GM23338 (cell line): ENCODE measurements at regions not wholly inside any gene's neighbourhood (a gene's known extent, or its start where the extent isn't known, plus 50 kb on each side); places are given as distances from the start of the nearest gene placed in this dataset.

ENCODE experiments used
- ATAC-seq: fragments of 200-7000 bp; cut with Tn5 transposase; 3 replicates; pipeline ENCODE4 v1.9.1; 2020
- DNase-seq: peaks from one replicate; pipeline ENCODE4 v3.0.0-alpha.2; 2015; ENCODE audit warnings: low spot score
- H2AFZ ChIP-seq: fragments of 200-600 bp; sonication (generic); 2 replicates; pipeline ENCODE4 v1.8.0; 2016; ENCODE audit warnings: antibody characterized with exemption, mild to moderate bottlenecking, moderate library complexity
- H3F3A ChIP-seq: fragments of 200-600 bp; sonication (generic); replicated peaks from 2 replicates; pipeline ENCODE4 v1.8.0; 2017; ENCODE audit warnings: antibody characterized with exemption, mixed run types, low read depth
- H3K27ac ChIP-seq: fragments of 200-600 bp; sonication (generic); 2 replicates; pipeline ENCODE4 v1.6.1; 2016; ENCODE audit warnings: low read depth
- H3K27me3 ChIP-seq: fragments of 200-600 bp; sonication (generic); 2 replicates; pipeline ENCODE4 v1.8.0; 2016; ENCODE audit warnings: mild to moderate bottlenecking, mixed run types, moderate library complexity; ENCODE audit not compliant: insufficient read depth
- H3K36me3 ChIP-seq: fragments of 200-600 bp; sonication (generic); 2 replicates; pipeline ENCODE4 v1.8.0; 2016; ENCODE audit warnings: mild to moderate bottlenecking; ENCODE audit not compliant: insufficient read depth
- H3K4me1 ChIP-seq: fragments of 200-600 bp; sonication (generic); 2 replicates; pipeline ENCODE4 v1.8.0; 2016; ENCODE audit warnings: mild to moderate bottlenecking, moderate library complexity; ENCODE audit not compliant: insufficient read depth
- H3K4me2 ChIP-seq: fragments of 200-600 bp; sonication (generic); 2 replicates; pipeline ENCODE4 v1.7.1; 2017; ENCODE audit warnings: mixed run types
- H3K4me3 ChIP-seq: fragments of 200-600 bp; sonication (generic); 2 replicates; pipeline ENCODE4 v1.6.1; 2016; ENCODE audit warnings: mixed run types
- H3K79me2 ChIP-seq: fragments of 200-600 bp; sonication (generic); replicated peaks from 2 replicates; pipeline ENCODE4 v1.8.0; 2017; ENCODE audit warnings: mild to moderate bottlenecking; ENCODE audit not compliant: insufficient read depth
- H3K9me2 ChIP-seq: fragments of 200-600 bp; sonication (generic); 2 replicates; pipeline ENCODE4 v1.8.0; 2017; ENCODE audit not compliant: insufficient read depth
- H4K20me1 ChIP-seq: fragments of 200-600 bp; sonication (generic); replicated peaks from 2 replicates; pipeline ENCODE4 v1.8.0; 2017; ENCODE audit warnings: mild to moderate bottlenecking; ENCODE audit not compliant: insufficient read depth
- H3K27ac Mint-ChIP-seq: 2 replicates; pipeline ENCODE4 v1.8.0; 2020; ENCODE audit warnings: inconsistent platforms, mild to moderate bottlenecking, moderate library complexity, mixed read lengths
- H3K27me3 Mint-ChIP-seq: 3 replicates; pipeline ENCODE4 v1.8.0; 2022; ENCODE audit warnings: low read depth, mild to moderate bottlenecking, moderate library complexity, mixed read lengths, inconsistent platforms; ENCODE audit not compliant: insufficient read depth, poor library complexity
- H3K36me3 Mint-ChIP-seq: 3 replicates; pipeline ENCODE4 v1.8.0; 2021; ENCODE audit warnings: low read depth, mild to moderate bottlenecking, inconsistent platforms, moderate library complexity, mixed read lengths
- H3K4me1 Mint-ChIP-seq: 3 replicates; pipeline ENCODE4 v1.8.0; 2020; ENCODE audit warnings: mild to moderate bottlenecking, inconsistent platforms, mixed read lengths
- H3K4me3 Mint-ChIP-seq: 3 replicates; pipeline ENCODE4 v1.8.0; 2021; ENCODE audit warnings: moderate library complexity, mild to moderate bottlenecking, inconsistent platforms, mixed read lengths
- H3K9me3 Mint-ChIP-seq: 3 replicates; pipeline ENCODE4 v1.8.0; 2020; ENCODE audit warnings: moderate library complexity, mild to moderate bottlenecking, inconsistent platforms, mixed read lengths
- CREB1 ChIP-seq: fragments of 250-450 bp; sonication (Bioruptor Pico); IDR thresholded peaks from 2 replicates; pipeline ENCODE4 v1.5.0; 2020; ENCODE audit warnings: low read depth, mild to moderate bottlenecking, moderate library complexity
- ETS1 ChIP-seq: IDR thresholded peaks from 2 replicates; pipeline ENCODE4 v1.6.1; 2016; ENCODE audit warnings: antibody characterized with exemption
- EZH2 ChIP-seq: fragments of 200-600 bp; sonication (generic); IDR thresholded peaks from one replicate; pipeline ENCODE4 v1.8.0; 2017; ENCODE audit warnings: antibody characterized with exemption, mild to moderate bottlenecking, low read depth; ENCODE audit not compliant: unreplicated experiment
- EZH2phosphoT487 ChIP-seq: fragments of 200-600 bp; sonication (generic); IDR thresholded peaks from one replicate; pipeline ENCODE4 v1.8.1; 2018; ENCODE audit warnings: antibody characterized with exemption; ENCODE audit not compliant: unreplicated experiment
- JUNB ChIP-seq: IDR thresholded peaks from one replicate; pipeline ENCODE4 v1.6.1; 2016; ENCODE audit warnings: antibody characterized with exemption; ENCODE audit not compliant: unreplicated experiment
- STAT1 ChIP-seq: IDR thresholded peaks from one replicate; pipeline ENCODE4 v1.6.1; 2016; ENCODE audit warnings: antibody characterized with exemption; ENCODE audit not compliant: unreplicated experiment
- ZNF114 ChIP-seq: fragments of 250-450 bp; sonication (Bioruptor Pico); IDR thresholded peaks from 2 replicates; pipeline ENCODE4 v1.5.0; 2020; ENCODE audit warnings: mild to moderate bottlenecking, moderate library complexity
- ZNF331 ChIP-seq: fragments of 250-450 bp; sonication (Bioruptor Pico); IDR thresholded peaks from 2 replicates; pipeline ENCODE4 v1.5.0; 2020; ENCODE audit warnings: low read depth, mild to moderate bottlenecking, moderate library complexity
- TF ChIP-seq, protein P1 (sequence below), 2 experiments: fragments of 200-600 bp in 1 of 2; sonication (generic) in 1 of 2; conservative IDR thresholded peaks; 2 replicates each; pipeline versions ENCODE4 v1.5.1 to v1.6.1; 2016 to 2017; ENCODE audit warnings: antibody characterized with exemption in 2 of 2, low read depth in 2 of 2, mild to moderate bottlenecking in 2 of 2, moderate library complexity in 1 of 2
- TF ChIP-seq, protein P2 (sequence below): IDR thresholded peaks from one replicate; pipeline ENCODE4 v1.6.1; 2018; ENCODE audit warnings: antibody characterized with exemption; ENCODE audit not compliant: unreplicated experiment

- Histone ChIP-seq H3K27ac (peak overlapping the region; percentile 52; the same call in 1 of the 2 replicates), H3K9me2 (no peaks in the 10 kb centered on the region), H2AFZ (peak overlapping the region; percentile 93), H3K4me3 (no peak overlapping the region), H4K20me1 (no peaks in the 10 kb centered on the region), H3K4me1 (peaks cover 23% of the 10 kb centered on the region), H3K36me3 (no peaks in the 10 kb centered on the region), H3K27me3 (no peaks in the 10 kb centered on the region), H3F3A (no peaks in the 10 kb centered on the region), H3K4me2 (peak overlapping the region; percentile 69), H3K79me2 (no peaks in the 10 kb centered on the region)
- DNase-seq (peak; percentile 35), ATAC-seq (peak; percentile 22)
- H3K4me3 Mint-ChIP-seq, result peak overlapping the region; percentile 38
- TF ChIP-seq EZH2 (no peak), JUNB (no peak), ETS1 (no peak), CREB1 (no peak)
- TF ChIP-seq, protein P1, sequence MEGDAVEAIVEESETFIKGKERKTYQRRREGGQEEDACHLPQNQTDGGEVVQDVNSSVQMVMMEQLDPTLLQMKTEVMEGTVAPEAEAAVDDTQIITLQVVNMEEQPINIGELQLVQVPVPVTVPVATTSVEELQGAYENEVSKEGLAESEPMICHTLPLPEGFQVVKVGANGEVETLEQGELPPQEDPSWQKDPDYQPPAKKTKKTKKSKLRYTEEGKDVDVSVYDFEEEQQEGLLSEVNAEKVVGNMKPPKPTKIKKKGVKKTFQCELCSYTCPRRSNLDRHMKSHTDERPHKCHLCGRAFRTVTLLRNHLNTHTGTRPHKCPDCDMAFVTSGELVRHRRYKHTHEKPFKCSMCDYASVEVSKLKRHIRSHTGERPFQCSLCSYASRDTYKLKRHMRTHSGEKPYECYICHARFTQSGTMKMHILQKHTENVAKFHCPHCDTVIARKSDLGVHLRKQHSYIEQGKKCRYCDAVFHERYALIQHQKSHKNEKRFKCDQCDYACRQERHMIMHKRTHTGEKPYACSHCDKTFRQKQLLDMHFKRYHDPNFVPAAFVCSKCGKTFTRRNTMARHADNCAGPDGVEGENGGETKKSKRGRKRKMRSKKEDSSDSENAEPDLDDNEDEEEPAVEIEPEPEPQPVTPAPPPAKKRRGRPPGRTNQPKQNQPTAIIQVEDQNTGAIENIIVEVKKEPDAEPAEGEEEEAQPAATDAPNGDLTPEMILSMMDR (conservative IDR thresholded peaks at IDR 0.05; ENCODE audit: low read depth in 2 of 2), result peak; percentile 44 to 53; a peak in 3 of 4 replicates
- H3K27ac Mint-ChIP-seq, result no peak overlapping the region
- no peaks in the 10 kb centered on the region for H3K36me3 Mint-ChIP-seq
- H3K27me3 Mint-ChIP-seq, result peaks cover 2% of the 10 kb centered on the region
- H3K4me1 Mint-ChIP-seq, result peaks cover 30% of the 10 kb centered on the region
- H3K9me3 Mint-ChIP-seq, result no peaks in the 10 kb centered on the region
Observed at GRCh38 chr11:13207270-13207664, 70.3 kb upstream of the BMAL1 start.

DNA sequence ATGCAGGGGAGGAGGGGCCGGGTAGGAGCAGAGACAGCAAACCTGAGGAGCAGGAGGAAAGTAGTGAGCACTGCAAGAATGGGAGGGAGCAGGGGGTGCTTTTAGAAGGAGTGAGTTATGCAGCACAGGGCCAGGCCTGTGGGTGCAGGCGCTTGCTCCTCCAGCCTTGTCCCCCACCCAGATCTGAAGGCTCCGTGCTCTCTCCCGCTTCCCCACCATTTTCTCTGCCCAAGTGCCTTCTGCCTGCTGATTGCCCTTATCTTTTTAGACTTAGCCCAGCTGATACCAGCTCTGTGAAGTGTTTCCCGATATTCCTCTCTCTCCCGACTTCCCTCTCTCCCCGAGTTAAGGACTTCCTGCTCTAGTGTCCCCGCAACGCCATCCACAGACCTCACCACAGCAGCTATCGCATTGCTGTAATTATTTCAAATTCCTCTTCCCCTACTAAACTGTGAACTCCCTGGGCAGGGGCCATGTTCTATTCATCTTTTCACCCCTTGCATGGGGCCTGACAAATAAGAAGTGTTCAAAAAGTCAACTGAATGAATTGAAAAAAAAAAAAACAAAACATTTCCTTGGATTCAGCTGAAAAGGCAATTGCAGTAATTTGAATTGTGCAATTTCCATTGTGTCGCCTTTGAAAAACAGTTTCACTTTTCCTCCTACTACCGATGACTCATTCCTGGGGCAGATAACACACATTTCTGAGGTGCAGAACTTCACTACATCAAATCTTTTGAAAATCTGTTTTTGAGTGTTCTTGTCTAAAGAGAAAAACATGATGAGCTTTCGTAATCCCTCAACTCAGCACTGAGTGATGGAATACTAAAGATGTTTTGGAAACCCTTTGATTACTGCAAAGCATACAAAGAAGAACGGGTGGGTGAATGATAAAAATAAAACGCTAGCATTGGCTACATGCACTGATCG, 69.7 kb upstream of the BMAL1 start:
- peak; percentile 79 for ATAC-seq
- Histone ChIP-seq H3F3A (no peaks in the 10 kb centered on the region), H3K27me3 (no peaks in the 10 kb centered on the region), H3K27ac (peak overlapping the region; percentile 52; the same call in 1 of the 2 replicates), H3K36me3 (no peaks in the 10 kb centered on the region), H3K79me2 (no peaks in the 10 kb centered on the region), H3K4me1 (peaks cover 23% of the 10 kb centered on the region), H4K20me1 (no peaks in the 10 kb centered on the region), H2AFZ (peak overlapping the region; percentile 93), H3K4me2 (peak overlapping the region; percentile 69), H3K9me2 (no peaks in the 10 kb centered on the region), H3K4me3 (peak overlapping the region; percentile 18)
- DNase-seq, result peak; percentile 33
- Mint-ChIP-seq H3K9me3 (no peaks in the 10 kb centered on the region), H3K27ac (peak overlapping the region; percentile 74; the same call in 1 of the 2 replicates), H3K27me3 (peaks cover 2% of the 10 kb centered on the region), H3K36me3 (no peaks in the 10 kb centered on the region), H3K4me3 (peak overlapping the region; percentile 38), H3K4me1 (peaks cover 30% of the 10 kb centered on the region)
- TF ChIP-seq ZNF331, result no peak
- TF ChIP-seq EZH2phosphoT487, result no peak
- no peak for TF ChIP-seq EZH2
- TF ChIP-seq, protein P1 (conservative IDR thresholded peaks at IDR 0.05; ENCODE audit: low read depth in 2 of 2), result no peak
- TF ChIP-seq ZNF114 (CRISPR knock-in tag), result no peak
- no peak for TF ChIP-seq ETS1
- TF ChIP-seq, protein P2, sequence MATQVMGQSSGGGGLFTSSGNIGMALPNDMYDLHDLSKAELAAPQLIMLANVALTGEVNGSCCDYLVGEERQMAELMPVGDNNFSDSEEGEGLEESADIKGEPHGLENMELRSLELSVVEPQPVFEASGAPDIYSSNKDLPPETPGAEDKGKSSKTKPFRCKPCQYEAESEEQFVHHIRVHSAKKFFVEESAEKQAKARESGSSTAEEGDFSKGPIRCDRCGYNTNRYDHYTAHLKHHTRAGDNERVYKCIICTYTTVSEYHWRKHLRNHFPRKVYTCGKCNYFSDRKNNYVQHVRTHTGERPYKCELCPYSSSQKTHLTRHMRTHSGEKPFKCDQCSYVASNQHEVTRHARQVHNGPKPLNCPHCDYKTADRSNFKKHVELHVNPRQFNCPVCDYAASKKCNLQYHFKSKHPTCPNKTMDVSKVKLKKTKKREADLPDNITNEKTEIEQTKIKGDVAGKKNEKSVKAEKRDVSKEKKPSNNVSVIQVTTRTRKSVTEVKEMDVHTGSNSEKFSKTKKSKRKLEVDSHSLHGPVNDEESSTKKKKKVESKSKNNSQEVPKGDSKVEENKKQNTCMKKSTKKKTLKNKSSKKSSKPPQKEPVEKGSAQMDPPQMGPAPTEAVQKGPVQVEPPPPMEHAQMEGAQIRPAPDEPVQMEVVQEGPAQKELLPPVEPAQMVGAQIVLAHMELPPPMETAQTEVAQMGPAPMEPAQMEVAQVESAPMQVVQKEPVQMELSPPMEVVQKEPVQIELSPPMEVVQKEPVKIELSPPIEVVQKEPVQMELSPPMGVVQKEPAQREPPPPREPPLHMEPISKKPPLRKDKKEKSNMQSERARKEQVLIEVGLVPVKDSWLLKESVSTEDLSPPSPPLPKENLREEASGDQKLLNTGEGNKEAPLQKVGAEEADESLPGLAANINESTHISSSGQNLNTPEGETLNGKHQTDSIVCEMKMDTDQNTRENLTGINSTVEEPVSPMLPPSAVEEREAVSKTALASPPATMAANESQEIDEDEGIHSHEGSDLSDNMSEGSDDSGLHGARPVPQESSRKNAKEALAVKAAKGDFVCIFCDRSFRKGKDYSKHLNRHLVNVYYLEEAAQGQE, result no peak
- TF ChIP-seq STAT1, result no peak
- no peak for TF ChIP-seq JUNB
